ENCODE measurements at regions not wholly inside any gene's neighbourhood (a gene's known extent, or its start where the extent isn't known, plus 50 kb on each side); places are given as distances from the start of the nearest gene placed in this dataset.

GRCh38 chr13:21882766-21883165 lies 211.9 kb downstream of the FGF9 start:
- TF ChIP-seq CTCF (IDR thresholded peaks at IDR 0.05; ENCODE audit: extremely low read depth in 1 of 2, insufficient read depth in 1 of 2, low read depth in 1 of 2, low read length in 2 of 2) (no peak), EZH2 (IDR thresholded peaks at IDR 0.05; ENCODE audit: borderline replicate concordance, low read depth, low read length, severe bottlenecking) (no peak), MYC (IDR thresholded peaks at IDR 0.05; ENCODE audit: low read depth, low read length) (no peak), POLR2AphosphoS5 (IDR thresholded peaks at IDR 0.05; ENCODE audit: insufficient read depth, low read depth, low read length) (no peak)

Data from endothelial cell of umbilical vein (primary cell).